IMR-90 (cell line): ENCODE measurements at regions not wholly inside any gene's neighbourhood (a gene's known extent, or its start where the extent isn't known, plus 50 kb on each side); places are given as distances from the start of the nearest gene placed in this dataset.

Experiments
- ATAC-seq: fragments of 200-7000 bp; cut with Tn5 transposase; 2 replicates; pipeline ENCODE4 v1.9.1; 2020; ENCODE audit warnings: low read depth, mild to moderate bottlenecking, moderate library complexity
- BruUV-seq: library from RNA; stranded (reverse); fragments of 400-500 nt; replicated peaks from 2 replicates; lab custom pipeline; 2021; lab: Mats Ljungman, UMichigan
- CTCF ChIA-PET: fragments of 300-600 bp; formaldehyde crosslinking; extraction: SDS; loops from one replicate; lab custom pipeline; 2021; ENCODE audit warnings: antibody characterized with exemption; lab: Yijun Ruan, JAX
- POLR2A ChIA-PET: fragments of 300-600 bp; sonication (Branson Sonifier 250); formaldehyde crosslinking; loops from one replicate; lab custom pipeline; 2022; ENCODE audit warnings: antibody characterized with exemption; ENCODE audit not compliant: unreplicated experiment; lab: Charles Lee
- DNase-seq: peaks from one replicate; pipeline ENCODE4 v3.0.0; 2013
- H2AFZ ChIP-seq: replicated peaks from 2 replicates; pipeline ENCODE3; 2013; ENCODE audit warnings: low read length, mild to moderate bottlenecking; ENCODE audit not compliant: poor library complexity
- H2AK5ac ChIP-seq: 2 replicates; pipeline ENCODE4 v1.6.1; 2013; ENCODE audit warnings: low read depth, low read length, inconsistent platforms
- H2AK9ac ChIP-seq: replicated peaks from 2 replicates; pipeline ENCODE3; 2013; ENCODE audit warnings: mild to moderate bottlenecking, low read depth, low read length, moderate library complexity; ENCODE audit not compliant: poor library complexity
- H2BK120ac ChIP-seq: 2 replicates; pipeline ENCODE4 v1.6.1; 2013; ENCODE audit warnings: low read depth, low read length, inconsistent platforms
- H2BK15ac ChIP-seq: 3 replicates; pipeline ENCODE4 v1.6.1; 2013; ENCODE audit warnings: low read depth, low read length, inconsistent platforms
- H2BK20ac ChIP-seq: 2 replicates; pipeline ENCODE4 v1.6.1; 2013; ENCODE audit warnings: low read depth, mild to moderate bottlenecking, inconsistent platforms, low read length, moderate library complexity
- H2BK5ac ChIP-seq: 2 replicates; pipeline ENCODE4 v1.6.1; 2013; ENCODE audit warnings: mild to moderate bottlenecking, low read depth, low read length, inconsistent platforms; ENCODE audit not compliant: poor library complexity, severe bottlenecking
- H3K14ac ChIP-seq: replicated peaks from 2 replicates; pipeline ENCODE4 v1.6.1; 2013; ENCODE audit warnings: low read depth, low read length, inconsistent platforms
- H3K18ac ChIP-seq: 2 replicates; pipeline ENCODE4 v1.6.1; 2013; ENCODE audit warnings: low read depth, low read length, control low read depth
- H3K23ac ChIP-seq: 2 replicates; pipeline ENCODE4 v1.6.1; 2013; ENCODE audit warnings: low read depth, low read length, inconsistent platforms
- H3K27ac ChIP-seq: 2 replicates; pipeline ENCODE4 v1.5.1; 2013; ENCODE audit warnings: mild to moderate bottlenecking, control low read depth, low read length; ENCODE audit not compliant: insufficient read depth
- H3K27me3 ChIP-seq: 2 replicates; pipeline ENCODE4 v1.6.1; 2013; ENCODE audit warnings: low read length; ENCODE audit not compliant: control insufficient read depth, insufficient read depth
- H3K36me3 ChIP-seq: 2 replicates; pipeline ENCODE4 v1.6.1; 2013; ENCODE audit warnings: low read length, mixed read lengths; ENCODE audit not compliant: control insufficient read depth, insufficient read depth
- H3K4ac ChIP-seq: 2 replicates; pipeline ENCODE4 v1.6.1; 2013; ENCODE audit warnings: low read depth, low read length, inconsistent platforms
- H3K4me1 ChIP-seq: 2 replicates; pipeline ENCODE4 v1.6.1; 2013; ENCODE audit warnings: low read length, mixed read lengths; ENCODE audit not compliant: control insufficient read depth, insufficient read depth
- H3K4me2 ChIP-seq: 2 replicates; pipeline ENCODE4 v1.6.1; 2013; ENCODE audit warnings: low read depth, mild to moderate bottlenecking, control low read depth, low read length, moderate library complexity
- H3K4me3 ChIP-seq: 2 replicates; pipeline ENCODE4 v1.5.1; 2013; ENCODE audit warnings: low read depth, mild to moderate bottlenecking, control low read depth, low read length, moderate library complexity; ENCODE audit not compliant: insufficient read depth
- H3K56ac ChIP-seq: 2 replicates; pipeline ENCODE4 v1.6.1; 2013; ENCODE audit warnings: low read length, inconsistent platforms; ENCODE audit not compliant: insufficient read depth; ENCODE audit errors: extremely low read depth
- H3K79me1 ChIP-seq, 2 experiments: 2 replicates each; pipeline ENCODE4 v1.6.1; 2013; ENCODE audit warnings: low read length in 2 of 2, inconsistent platforms in 1 of 2, low read depth in 1 of 2
- H3K9ac ChIP-seq: 2 replicates; pipeline ENCODE4 v1.6.1; 2013; ENCODE audit warnings: low read depth, low read length, control low read depth
- H3K9me1 ChIP-seq: 2 replicates; pipeline ENCODE4 v1.6.1; 2013; ENCODE audit warnings: low read length, inconsistent platforms; ENCODE audit not compliant: insufficient read depth
- H3K9me3 ChIP-seq: 2 replicates; pipeline ENCODE4 v1.6.1; 2013; ENCODE audit warnings: low read length; ENCODE audit not compliant: control insufficient read depth, insufficient read depth
- H4K20me1 ChIP-seq: 2 replicates; pipeline ENCODE4 v1.6.1; 2013; ENCODE audit warnings: low read length, inconsistent platforms; ENCODE audit not compliant: insufficient read depth
- H4K5ac ChIP-seq: 2 replicates; pipeline ENCODE4 v1.6.1; 2013; ENCODE audit warnings: mild to moderate bottlenecking, low read depth, low read length, control low read depth
- H4K8ac ChIP-seq, 2 experiments: 2 replicates each; pipeline ENCODE4 v1.6.1; 2013; ENCODE audit warnings: low read depth in 2 of 2, low read length in 2 of 2, control low read depth in 1 of 2, inconsistent platforms in 1 of 2
- H4K91ac ChIP-seq: 2 replicates; pipeline ENCODE4 v1.6.1; 2013; ENCODE audit warnings: low read depth, low read length, inconsistent platforms; ENCODE audit not compliant: insufficient read depth
- BHLHE40 ChIP-seq: fragments of 150-350 bp; IDR thresholded peaks from 2 replicates; pipeline ENCODE4 v1.6.1; 2016; ENCODE audit warnings: mild to moderate bottlenecking, low read depth, low read length
- CEBPB ChIP-seq: IDR thresholded peaks from 2 replicates; pipeline ENCODE4 v1.6.1; 2012; ENCODE audit warnings: low read depth, low read length, improper control_type of control experiment
- CHD1 ChIP-seq: IDR thresholded peaks from 2 replicates; pipeline ENCODE4 v1.6.1; 2012; ENCODE audit warnings: low read depth, low read length, improper control_type of control experiment
- ELK1 ChIP-seq: fragments of 150-350 bp; IDR thresholded peaks from 2 replicates; pipeline ENCODE4 v1.6.1; 2016; ENCODE audit warnings: low read depth, mild to moderate bottlenecking, low read length, moderate library complexity, borderline replicate concordance
- FOS ChIP-seq: fragments of 150-350 bp; IDR thresholded peaks from 2 replicates; pipeline ENCODE4 v1.6.1; 2016; ENCODE audit warnings: low read depth, low read length
- MAFK ChIP-seq: IDR thresholded peaks from 2 replicates; pipeline ENCODE4 v1.6.1; 2012; ENCODE audit warnings: low read depth, low read length, improper control_type of control experiment
- MXI1 ChIP-seq: IDR thresholded peaks from 2 replicates; pipeline ENCODE4 v1.6.1; 2012; ENCODE audit warnings: low read depth, mild to moderate bottlenecking, low read length, moderate library complexity, borderline replicate concordance
- POLR2A ChIP-seq: IDR thresholded peaks from 2 replicates; pipeline ENCODE4 v1.6.1; 2012; ENCODE audit warnings: mild to moderate bottlenecking, low read depth, low read length
- RAD21 ChIP-seq: IDR thresholded peaks from 2 replicates; pipeline ENCODE4 v1.6.1; 2012; ENCODE audit warnings: low read length, improper control_type of control experiment
- RFX5 ChIP-seq: IDR thresholded peaks from 2 replicates; pipeline ENCODE4 v1.8.0; 2012; ENCODE audit warnings: low read depth, mild to moderate bottlenecking, low read length, moderate library complexity
- SMC3 ChIP-seq: fragments of 150-350 bp; IDR thresholded peaks from 2 replicates; pipeline ENCODE4 v1.6.1; 2016; ENCODE audit warnings: low read depth, mild to moderate bottlenecking, antibody characterized with exemption, low read length, moderate library complexity
- USF2 ChIP-seq: fragments of 150-350 bp; IDR thresholded peaks from 2 replicates; pipeline ENCODE4 v1.6.1; 2017; ENCODE audit warnings: mild to moderate bottlenecking, antibody characterized with exemption, low read length, low read depth
- WGBS, 2 experiments: methylation state at CpG; one replicate each; pipeline versions ENCODE4 v1.1.5 to v1.1.7; 2013; ENCODE audit warnings: missing lambda C conversion rate in 2 of 2; ENCODE audit not compliant: insufficient read length in 1 of 2; ENCODE audit errors: extremely low coverage in 2 of 2; 5-methylcytosine and 5-hydroxymethylcytosine counted together
- dilution Hi-C: fragments of 300-500 bp; cut with HindIII; formaldehyde crosslinking; loops from one replicate; pipeline ENCODE4 v1.14.3; 2018; ENCODE audit warnings: low sequenced_read_pairs; ENCODE audit not compliant: unreplicated experiment
- in situ Hi-C: fragments of 300-500 bp; cut with MboI; formaldehyde crosslinking; loops from 3 replicates; pipeline ENCODE4 v1.14.3; 2019; ENCODE audit warnings: low sequenced_read_pairs, inconsistent platforms, mixed read lengths
- intact Hi-C: fragments of 100-400 bp; cut with micrococcal nuclease; formaldehyde crosslinking; loops from 2 replicates; pipeline ENCODE4 v1.10.0; 2022

GRCh38 chr4:19803406-19803805 is 448.3 kb upstream of the SLIT2 start:
- Histone ChIP-seq H2AK9ac (no peak overlapping the region), H2BK15ac (no peak overlapping the region), H3K36me3 (no peaks in the 10 kb centered on the region), H3K14ac (no peak overlapping the region), H4K20me1 (no peaks in the 10 kb centered on the region), H3K27ac (no peak overlapping the region), H2BK20ac (no peak overlapping the region), H2AK5ac (peak overlapping the region; percentile 20; the same call in 1 of the 2 replicates), H3K18ac (no peak overlapping the region), H4K91ac (no peak overlapping the region), H2BK5ac (no peak overlapping the region), H3K23ac (no peak overlapping the region), H3K4ac (no peak overlapping the region), H3K79me1 (no peaks in the 10 kb centered on the region), H3K56ac (no peak overlapping the region), H3K9me3 (no peaks in the 10 kb centered on the region), H3K4me3 (no peak overlapping the region), H4K8ac (no peak overlapping the region), H3K4me1 (peaks cover 3% of the 10 kb centered on the region), H3K4me2 (no peak overlapping the region), H2AFZ (no peak overlapping the region), H2BK120ac (no peak overlapping the region), H3K9ac (no peak overlapping the region), H3K9me1 (no peaks in the 10 kb centered on the region), H3K27me3 (no peaks in the 10 kb centered on the region; the same call in 1 of the 2 replicates), H4K5ac (no peak overlapping the region)
- POLR2A ChIA-PET: no interaction called here
- peak; percentile 6 for DNase-seq
- WGBS, 2 experiments: no CpG with 5 or more reads among the region's 2 CpGs
- no peak for ATAC-seq
- dilution Hi-C loops: no loop called here
- CTCF ChIA-PET: no interaction called here
- TF ChIP-seq POLR2A (no peak), RFX5 (no peak), CHD1 (no peak), MAFK (no peak), USF2 (no peak), FOS (no peak), RAD21 (no peak), SMC3 (no peak), MXI1 (no peak), BHLHE40 (no peak), ELK1 (no peak), CEBPB (no peak)
- intact Hi-C loops: no loop called here
- BruUV-seq: no TSS peak
- in situ Hi-C loops: no loop called here
